ENCODE measurements at regions not wholly inside any gene's neighbourhood (a gene's known extent, or its start where the extent isn't known, plus 50 kb on each side); places are given as distances from the start of the nearest gene placed in this dataset.

DNA sequence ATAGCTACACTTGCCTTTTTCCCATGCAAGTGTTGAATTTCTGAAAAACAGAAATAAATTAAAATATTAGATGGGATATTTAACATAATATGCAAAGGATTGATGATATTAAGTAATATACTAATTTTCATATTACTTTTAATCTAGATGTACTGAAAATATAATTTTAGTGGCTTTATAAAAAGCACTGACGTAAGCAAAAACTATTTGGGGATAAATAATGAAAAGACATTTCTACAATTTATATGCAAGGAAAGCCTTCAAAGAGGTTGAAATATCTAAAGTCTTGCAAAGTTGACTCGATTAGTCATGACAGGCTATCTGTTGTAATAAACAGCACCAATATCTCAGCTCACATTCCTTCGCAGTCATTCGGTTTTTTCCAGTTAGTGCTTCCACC lies 94.9 kb upstream of the ABCB5 start:
- Histone ChIP-seq H3K9me2 (ENCODE audit: insufficient read depth) (no peaks in the 10 kb centered on the region), H3K4me3 (no peak overlapping the region), H3F3A (replicated peaks; ENCODE audit: low read depth) (no peaks in the 10 kb centered on the region), H3K27ac (ENCODE audit: low read depth) (no peak overlapping the region), H3K4me2 (no peak overlapping the region), H3K79me2 (replicated peaks; ENCODE audit: insufficient read depth) (no peaks in the 10 kb centered on the region), H4K20me1 (replicated peaks; ENCODE audit: insufficient read depth) (no peaks in the 10 kb centered on the region), H2AFZ (no peak overlapping the region), H3K27me3 (ENCODE audit: insufficient read depth) (no peaks in the 10 kb centered on the region), H3K36me3 (ENCODE audit: insufficient read depth) (no peaks in the 10 kb centered on the region), H3K4me1 (ENCODE audit: insufficient read depth) (no peaks in the 10 kb centered on the region)
- DNase-seq (ENCODE audit: low spot score) (no peak), ATAC-seq (no peak)
- Mint-ChIP-seq H3K36me3 (ENCODE audit: low read depth) (no peaks in the 10 kb centered on the region), H3K27me3 (ENCODE audit: insufficient read depth, low read depth, poor library complexity) (no peaks in the 10 kb centered on the region), H3K4me1 (no peaks in the 10 kb centered on the region), H3K4me3 (no peak overlapping the region), H3K9me3 (peaks cover 3% of the 10 kb centered on the region; the same call in 1 of the 3 replicates), H3K27ac (no peak overlapping the region)
- TF ChIP-seq, protein P1, sequence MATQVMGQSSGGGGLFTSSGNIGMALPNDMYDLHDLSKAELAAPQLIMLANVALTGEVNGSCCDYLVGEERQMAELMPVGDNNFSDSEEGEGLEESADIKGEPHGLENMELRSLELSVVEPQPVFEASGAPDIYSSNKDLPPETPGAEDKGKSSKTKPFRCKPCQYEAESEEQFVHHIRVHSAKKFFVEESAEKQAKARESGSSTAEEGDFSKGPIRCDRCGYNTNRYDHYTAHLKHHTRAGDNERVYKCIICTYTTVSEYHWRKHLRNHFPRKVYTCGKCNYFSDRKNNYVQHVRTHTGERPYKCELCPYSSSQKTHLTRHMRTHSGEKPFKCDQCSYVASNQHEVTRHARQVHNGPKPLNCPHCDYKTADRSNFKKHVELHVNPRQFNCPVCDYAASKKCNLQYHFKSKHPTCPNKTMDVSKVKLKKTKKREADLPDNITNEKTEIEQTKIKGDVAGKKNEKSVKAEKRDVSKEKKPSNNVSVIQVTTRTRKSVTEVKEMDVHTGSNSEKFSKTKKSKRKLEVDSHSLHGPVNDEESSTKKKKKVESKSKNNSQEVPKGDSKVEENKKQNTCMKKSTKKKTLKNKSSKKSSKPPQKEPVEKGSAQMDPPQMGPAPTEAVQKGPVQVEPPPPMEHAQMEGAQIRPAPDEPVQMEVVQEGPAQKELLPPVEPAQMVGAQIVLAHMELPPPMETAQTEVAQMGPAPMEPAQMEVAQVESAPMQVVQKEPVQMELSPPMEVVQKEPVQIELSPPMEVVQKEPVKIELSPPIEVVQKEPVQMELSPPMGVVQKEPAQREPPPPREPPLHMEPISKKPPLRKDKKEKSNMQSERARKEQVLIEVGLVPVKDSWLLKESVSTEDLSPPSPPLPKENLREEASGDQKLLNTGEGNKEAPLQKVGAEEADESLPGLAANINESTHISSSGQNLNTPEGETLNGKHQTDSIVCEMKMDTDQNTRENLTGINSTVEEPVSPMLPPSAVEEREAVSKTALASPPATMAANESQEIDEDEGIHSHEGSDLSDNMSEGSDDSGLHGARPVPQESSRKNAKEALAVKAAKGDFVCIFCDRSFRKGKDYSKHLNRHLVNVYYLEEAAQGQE (IDR thresholded peaks at IDR 0.05; ENCODE audit: unreplicated experiment) = no peak
- no peak for TF ChIP-seq JUNB (IDR thresholded peaks at IDR 0.05; ENCODE audit: unreplicated experiment)
- no peak for TF ChIP-seq CREB1 (CRISPR knock-in tag; IDR thresholded peaks at IDR 0.05; ENCODE audit: low read depth)
- no peak for TF ChIP-seq EZH2 (IDR thresholded peaks at IDR 0.05; ENCODE audit: low read depth, unreplicated experiment)
- no peak for TF ChIP-seq ZNF114 (CRISPR knock-in tag; IDR thresholded peaks at IDR 0.05)
- TF ChIP-seq NANOG (IDR thresholded peaks at IDR 0.05; ENCODE audit: borderline replicate concordance) = no peak
- TF ChIP-seq ZNF331 (CRISPR knock-in tag; IDR thresholded peaks at IDR 0.05; ENCODE audit: low read depth) = no peak
- TF ChIP-seq, protein P2, sequence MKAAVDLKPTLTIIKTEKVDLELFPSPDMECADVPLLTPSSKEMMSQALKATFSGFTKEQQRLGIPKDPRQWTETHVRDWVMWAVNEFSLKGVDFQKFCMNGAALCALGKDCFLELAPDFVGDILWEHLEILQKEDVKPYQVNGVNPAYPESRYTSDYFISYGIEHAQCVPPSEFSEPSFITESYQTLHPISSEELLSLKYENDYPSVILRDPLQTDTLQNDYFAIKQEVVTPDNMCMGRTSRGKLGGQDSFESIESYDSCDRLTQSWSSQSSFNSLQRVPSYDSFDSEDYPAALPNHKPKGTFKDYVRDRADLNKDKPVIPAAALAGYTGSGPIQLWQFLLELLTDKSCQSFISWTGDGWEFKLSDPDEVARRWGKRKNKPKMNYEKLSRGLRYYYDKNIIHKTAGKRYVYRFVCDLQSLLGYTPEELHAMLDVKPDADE (IDR thresholded peaks at IDR 0.05) = no peak
- TF ChIP-seq, protein P3, sequence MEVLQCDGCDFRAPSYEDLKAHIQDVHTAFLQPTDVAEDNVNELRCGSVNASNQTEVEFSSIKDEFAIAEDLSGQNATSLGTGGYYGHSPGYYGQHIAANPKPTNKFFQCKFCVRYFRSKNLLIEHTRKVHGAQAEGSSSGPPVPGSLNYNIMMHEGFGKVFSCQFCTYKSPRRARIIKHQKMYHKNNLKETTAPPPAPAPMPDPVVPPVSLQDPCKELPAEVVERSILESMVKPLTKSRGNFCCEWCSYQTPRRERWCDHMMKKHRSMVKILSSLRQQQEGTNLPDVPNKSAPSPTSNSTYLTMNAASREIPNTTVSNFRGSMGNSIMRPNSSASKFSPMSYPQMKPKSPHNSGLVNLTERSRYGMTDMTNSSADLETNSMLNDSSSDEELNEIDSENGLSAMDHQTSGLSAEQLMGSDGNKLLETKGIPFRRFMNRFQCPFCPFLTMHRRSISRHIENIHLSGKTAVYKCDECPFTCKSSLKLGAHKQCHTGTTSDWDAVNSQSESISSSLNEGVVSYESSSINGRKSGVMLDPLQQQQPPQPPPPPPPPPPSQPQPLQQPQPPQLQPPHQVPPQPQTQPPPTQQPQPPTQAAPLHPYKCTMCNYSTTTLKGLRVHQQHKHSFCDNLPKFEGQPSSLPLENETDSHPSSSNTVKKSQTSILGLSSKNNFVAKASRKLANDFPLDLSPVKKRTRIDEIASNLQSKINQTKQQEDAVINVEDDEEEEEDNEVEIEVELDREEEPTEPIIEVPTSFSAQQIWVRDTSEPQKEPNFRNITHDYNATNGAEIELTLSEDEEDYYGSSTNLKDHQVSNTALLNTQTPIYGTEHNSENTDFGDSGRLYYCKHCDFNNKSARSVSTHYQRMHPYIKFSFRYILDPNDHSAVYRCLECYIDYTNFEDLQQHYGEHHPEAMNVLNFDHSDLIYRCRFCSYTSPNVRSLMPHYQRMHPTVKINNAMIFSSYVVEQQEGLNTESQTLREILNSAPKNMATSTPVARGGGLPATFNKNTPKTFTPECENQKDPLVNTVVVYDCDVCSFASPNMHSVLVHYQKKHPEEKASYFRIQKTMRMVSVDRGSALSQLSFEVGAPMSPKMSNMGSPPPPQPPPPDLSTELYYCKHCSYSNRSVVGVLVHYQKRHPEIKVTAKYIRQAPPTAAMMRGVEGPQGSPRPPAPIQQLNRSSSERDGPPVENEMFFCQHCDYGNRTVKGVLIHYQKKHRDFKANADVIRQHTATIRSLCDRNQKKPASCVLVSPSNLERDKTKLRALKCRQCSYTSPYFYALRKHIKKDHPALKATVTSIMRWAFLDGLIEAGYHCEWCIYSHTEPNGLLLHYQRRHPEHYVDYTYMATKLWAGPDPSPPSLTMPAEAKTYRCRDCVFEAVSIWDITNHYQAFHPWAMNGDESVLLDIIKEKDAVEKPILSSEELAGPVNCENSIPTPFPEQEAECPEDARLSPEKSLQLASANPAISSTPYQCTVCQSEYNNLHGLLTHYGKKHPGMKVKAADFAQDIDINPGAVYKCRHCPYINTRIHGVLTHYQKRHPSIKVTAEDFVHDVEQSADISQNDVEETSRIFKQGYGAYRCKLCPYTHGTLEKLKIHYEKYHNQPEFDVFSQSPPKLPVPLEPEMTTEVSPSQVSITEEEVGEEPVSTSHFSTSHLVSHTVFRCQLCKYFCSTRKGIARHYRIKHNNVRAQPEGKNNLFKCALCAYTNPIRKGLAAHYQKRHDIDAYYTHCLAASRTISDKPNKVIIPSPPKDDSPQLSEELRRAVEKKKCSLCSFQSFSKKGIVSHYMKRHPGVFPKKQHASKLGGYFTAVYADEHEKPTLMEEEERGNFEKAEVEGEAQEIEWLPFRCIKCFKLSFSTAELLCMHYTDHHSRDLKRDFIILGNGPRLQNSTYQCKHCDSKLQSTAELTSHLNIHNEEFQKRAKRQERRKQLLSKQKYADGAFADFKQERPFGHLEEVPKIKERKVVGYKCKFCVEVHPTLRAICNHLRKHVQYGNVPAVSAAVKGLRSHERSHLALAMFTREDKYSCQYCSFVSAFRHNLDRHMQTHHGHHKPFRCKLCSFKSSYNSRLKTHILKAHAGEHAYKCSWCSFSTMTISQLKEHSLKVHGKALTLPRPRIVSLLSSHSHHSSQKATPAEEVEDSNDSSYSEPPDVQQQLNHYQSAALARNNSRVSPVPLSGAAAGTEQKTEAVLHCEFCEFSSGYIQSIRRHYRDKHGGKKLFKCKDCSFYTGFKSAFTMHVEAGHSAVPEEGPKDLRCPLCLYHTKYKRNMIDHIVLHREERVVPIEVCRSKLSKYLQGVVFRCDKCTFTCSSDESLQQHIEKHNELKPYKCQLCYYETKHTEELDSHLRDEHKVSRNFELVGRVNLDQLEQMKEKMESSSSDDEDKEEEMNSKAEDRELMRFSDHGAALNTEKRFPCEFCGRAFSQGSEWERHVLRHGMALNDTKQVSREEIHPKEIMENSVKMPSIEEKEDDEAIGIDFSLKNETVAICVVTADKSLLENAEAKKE (CRISPR knock-in tag; IDR thresholded peaks at IDR 0.05) = no peak
- TF ChIP-seq STAT1 (IDR thresholded peaks at IDR 0.05; ENCODE audit: unreplicated experiment) = no peak
- no peak for TF ChIP-seq EZH2phosphoT487 (IDR thresholded peaks at IDR 0.05; ENCODE audit: unreplicated experiment)
- no peak for TF ChIP-seq POLR2AphosphoS5 (IDR thresholded peaks at IDR 0.05; ENCODE audit: low read depth)
- TF ChIP-seq, protein P4, sequence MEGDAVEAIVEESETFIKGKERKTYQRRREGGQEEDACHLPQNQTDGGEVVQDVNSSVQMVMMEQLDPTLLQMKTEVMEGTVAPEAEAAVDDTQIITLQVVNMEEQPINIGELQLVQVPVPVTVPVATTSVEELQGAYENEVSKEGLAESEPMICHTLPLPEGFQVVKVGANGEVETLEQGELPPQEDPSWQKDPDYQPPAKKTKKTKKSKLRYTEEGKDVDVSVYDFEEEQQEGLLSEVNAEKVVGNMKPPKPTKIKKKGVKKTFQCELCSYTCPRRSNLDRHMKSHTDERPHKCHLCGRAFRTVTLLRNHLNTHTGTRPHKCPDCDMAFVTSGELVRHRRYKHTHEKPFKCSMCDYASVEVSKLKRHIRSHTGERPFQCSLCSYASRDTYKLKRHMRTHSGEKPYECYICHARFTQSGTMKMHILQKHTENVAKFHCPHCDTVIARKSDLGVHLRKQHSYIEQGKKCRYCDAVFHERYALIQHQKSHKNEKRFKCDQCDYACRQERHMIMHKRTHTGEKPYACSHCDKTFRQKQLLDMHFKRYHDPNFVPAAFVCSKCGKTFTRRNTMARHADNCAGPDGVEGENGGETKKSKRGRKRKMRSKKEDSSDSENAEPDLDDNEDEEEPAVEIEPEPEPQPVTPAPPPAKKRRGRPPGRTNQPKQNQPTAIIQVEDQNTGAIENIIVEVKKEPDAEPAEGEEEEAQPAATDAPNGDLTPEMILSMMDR (conservative IDR thresholded peaks at IDR 0.05; ENCODE audit: low read depth in 2 of 2) = no peak
